ENCODE measurements at regions not wholly inside any gene's neighbourhood (a gene's known extent, or its start where the extent isn't known, plus 50 kb on each side); places are given as distances from the start of the nearest gene placed in this dataset.

DNA sequence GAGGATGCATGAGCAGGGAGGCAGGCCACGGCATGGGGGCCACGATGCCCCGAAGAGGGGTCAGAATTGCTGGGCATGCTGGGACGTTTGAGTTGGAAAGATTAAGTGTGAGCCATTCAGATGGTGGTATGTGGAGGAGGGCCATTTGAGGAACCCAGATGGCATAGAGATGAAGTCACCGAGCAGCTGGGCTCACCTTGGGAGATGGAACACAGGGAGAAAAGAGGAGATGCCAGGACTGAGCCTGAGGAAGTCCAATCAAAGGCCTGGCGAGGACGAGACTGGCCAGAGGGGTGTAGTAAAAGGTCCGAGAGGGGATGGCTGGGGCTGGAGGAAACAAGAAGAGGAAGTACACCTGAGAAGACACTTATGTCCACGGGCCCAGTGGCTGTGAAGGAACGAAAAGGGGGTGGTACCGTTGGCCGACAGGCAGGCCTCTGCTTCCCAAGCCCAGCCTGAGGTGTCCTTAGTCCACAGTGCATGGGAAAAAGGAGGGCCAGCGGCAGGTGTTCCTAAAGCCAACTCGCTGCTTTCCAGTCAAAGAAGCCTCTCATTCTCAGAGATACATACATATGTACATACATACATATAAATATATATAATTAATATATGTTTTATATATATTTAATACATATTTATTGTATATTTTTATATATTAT is 54.6 kb upstream of the CLCN4 start:
- peak overlapping the region; percentile 18 to 80 (median 74) for H3K27ac ChIP-seq (replicated peaks in 1 of 4)

DNA sequence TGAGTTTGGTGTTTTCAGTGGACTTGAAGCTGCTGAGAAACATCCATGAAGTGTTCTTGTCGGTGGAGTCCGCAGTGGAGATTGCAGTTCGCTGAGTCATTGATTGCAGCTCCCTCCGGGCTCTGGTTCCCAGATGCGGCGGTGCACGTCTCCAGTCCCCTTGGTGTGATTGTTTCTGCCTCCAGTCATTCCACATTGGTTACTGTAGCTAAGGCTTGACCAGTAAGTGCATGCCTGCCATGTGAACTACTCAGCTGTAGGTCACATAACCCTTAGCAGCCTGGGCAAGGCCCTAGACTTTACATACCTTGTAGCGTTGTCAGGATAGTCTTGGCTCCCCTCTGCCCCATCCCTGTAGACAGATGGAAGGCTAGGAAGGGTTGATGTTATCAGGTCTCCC is 53.8 kb upstream of the CLCN4 start:
- H3K4me3 ChIP-seq: no peak overlapping the region

More for the DNA sequence above, 54.6 kb upstream of the CLCN4 start:
- Histone ChIP-seq H3K9me3 (no peaks in the 10 kb centered on the region), H3K36me3 (peaks cover 0 to 15% (median 6%) of the 10 kb centered on the region in 4 donors), H3K27me3 (no peaks in the 10 kb centered on the region), H3K4me1 (peaks cover 0 to 76% (median 60%) of the 10 kb centered on the region in 4 donors), H3K4me3 (no peak overlapping the region)
- intact Hi-C loops (cut with DNase I): no loop called here
- TF ChIP-seq POLR2AphosphoS5 (IDR thresholded peaks at IDR 0.05) (no peak), EP300 (IDR thresholded peaks at IDR 0.05) (no peak), POLR2A (IDR thresholded peaks at IDR 0.05; ENCODE audit: low read depth) (no peak)
- TF ChIP-seq, protein P1, sequence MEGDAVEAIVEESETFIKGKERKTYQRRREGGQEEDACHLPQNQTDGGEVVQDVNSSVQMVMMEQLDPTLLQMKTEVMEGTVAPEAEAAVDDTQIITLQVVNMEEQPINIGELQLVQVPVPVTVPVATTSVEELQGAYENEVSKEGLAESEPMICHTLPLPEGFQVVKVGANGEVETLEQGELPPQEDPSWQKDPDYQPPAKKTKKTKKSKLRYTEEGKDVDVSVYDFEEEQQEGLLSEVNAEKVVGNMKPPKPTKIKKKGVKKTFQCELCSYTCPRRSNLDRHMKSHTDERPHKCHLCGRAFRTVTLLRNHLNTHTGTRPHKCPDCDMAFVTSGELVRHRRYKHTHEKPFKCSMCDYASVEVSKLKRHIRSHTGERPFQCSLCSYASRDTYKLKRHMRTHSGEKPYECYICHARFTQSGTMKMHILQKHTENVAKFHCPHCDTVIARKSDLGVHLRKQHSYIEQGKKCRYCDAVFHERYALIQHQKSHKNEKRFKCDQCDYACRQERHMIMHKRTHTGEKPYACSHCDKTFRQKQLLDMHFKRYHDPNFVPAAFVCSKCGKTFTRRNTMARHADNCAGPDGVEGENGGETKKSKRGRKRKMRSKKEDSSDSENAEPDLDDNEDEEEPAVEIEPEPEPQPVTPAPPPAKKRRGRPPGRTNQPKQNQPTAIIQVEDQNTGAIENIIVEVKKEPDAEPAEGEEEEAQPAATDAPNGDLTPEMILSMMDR (IDR thresholded peaks at IDR 0.05): no peak
- no peak for DNase-seq (ENCODE audit: extremely low spot score)
- WGBS: 86% methylated on average over 14 of the region's 14 CpGs

DNA sequence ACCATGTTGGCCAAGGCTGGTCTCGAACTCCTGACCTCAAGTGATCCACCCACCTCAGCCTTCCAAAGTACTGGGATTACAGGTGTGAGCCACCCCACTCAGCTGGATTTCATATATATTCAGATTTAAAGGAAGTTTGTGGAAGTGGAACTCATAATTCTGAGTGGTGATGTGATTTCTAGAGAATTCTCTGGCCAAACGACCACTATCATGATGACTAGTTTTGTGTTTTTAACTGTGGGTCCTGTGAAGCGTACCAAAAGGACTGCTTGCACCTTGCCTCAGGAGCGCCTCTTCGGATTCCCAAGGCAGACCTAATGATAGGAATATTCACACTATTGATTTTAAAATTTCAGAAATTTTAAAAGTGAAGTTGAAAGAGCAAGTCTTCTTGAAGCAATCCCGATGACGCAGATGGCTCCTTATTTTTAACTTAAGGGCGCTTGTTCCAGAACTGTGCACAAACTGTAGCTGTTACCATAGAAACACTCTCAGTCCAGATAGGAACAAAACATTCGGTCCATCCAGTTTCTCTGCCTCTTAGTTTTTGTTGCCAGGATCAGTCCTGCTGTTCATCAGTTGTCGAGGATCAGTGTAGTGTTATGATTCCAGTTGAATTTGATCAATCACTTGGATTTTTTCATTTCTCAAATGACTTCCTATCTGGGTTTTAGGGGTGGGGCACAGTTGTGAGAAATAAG is 51.7 kb upstream of the CLCN4 start:
- TF ChIP-seq, protein P1 (IDR thresholded peaks at IDR 0.05): no peak
- peak; percentile 37 for TF ChIP-seq EP300 (IDR thresholded peaks at IDR 0.05)
- peak; percentile 43 to 73 for TF ChIP-seq POLR2AphosphoS5 (IDR thresholded peaks at IDR 0.05)
- no peaks in the 10 kb centered on the region for H3K9me3 ChIP-seq
- no peak overlapping the region for H3K4me3 ChIP-seq
- no peaks in the 10 kb centered on the region for H3K27me3 ChIP-seq
- peaks cover 11 to 79% (median 67%) of the 10 kb centered on the region in 4 donors for H3K4me1 ChIP-seq
- intact Hi-C loops (cut with DNase I): no loop called here
- peak overlapping the region; percentile 76 to 80 (median 80) for H3K27ac ChIP-seq (replicated peaks in 1 of 4)
- peaks cover 0 to 10% (median 7%) of the 10 kb centered on the region in 4 donors for H3K36me3 ChIP-seq
- no peak for DNase-seq (ENCODE audit: extremely low spot score)
- WGBS: 56% methylated on average over 10 of the region's 10 CpGs

More for the DNA sequence above, 53.8 kb upstream of the CLCN4 start:
- H3K9me3 ChIP-seq: no peaks in the 10 kb centered on the region
- peak overlapping the region; percentile 18 to 80 (median 80) for H3K27ac ChIP-seq (replicated peaks in 1 of 4)
- peaks cover 0 to 15% (median 6%) of the 10 kb centered on the region in 4 donors for H3K36me3 ChIP-seq
- H3K4me1 ChIP-seq: peaks cover 7 to 79% (median 66%) of the 10 kb centered on the region in 4 donors
- intact Hi-C loops (cut with DNase I): no loop called here
- no peak for DNase-seq (ENCODE audit: extremely low spot score)
- TF ChIP-seq EP300 (IDR thresholded peaks at IDR 0.05): no peak
- TF ChIP-seq, protein P1 (IDR thresholded peaks at IDR 0.05): no peak
- no peak for TF ChIP-seq POLR2A (IDR thresholded peaks at IDR 0.05; ENCODE audit: low read depth)
- TF ChIP-seq POLR2AphosphoS5 (IDR thresholded peaks at IDR 0.05): no peak
- H3K27me3 ChIP-seq: no peaks in the 10 kb centered on the region
- 81% methylated on average over 8 of the region's 8 CpGs for WGBS

DNA sequence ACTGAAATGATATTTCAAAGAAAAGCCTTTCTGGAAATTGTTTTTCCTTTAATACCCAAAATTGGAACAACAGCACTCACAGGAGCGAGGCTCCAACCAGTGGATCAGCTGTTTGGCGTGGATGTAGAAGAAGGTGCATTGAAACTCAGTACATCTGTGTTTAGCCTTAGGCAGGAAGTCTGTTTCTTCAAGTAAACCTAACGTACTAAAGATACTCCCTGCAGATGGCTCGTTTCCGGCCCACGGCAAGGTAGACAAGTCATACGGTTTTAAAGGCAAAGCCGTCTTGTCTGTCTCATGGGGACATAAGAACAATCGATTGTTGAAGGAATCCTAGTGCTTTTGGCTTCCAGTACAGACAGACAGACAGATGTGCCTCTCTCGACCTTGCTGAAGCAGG is 50.0 kb upstream of the CLCN4 start:
- H3K4me1 ChIP-seq: peaks cover 19 to 79% (median 68%) of the 10 kb centered on the region in 4 donors
- H3K27me3 ChIP-seq: no peaks in the 10 kb centered on the region
- no peak for TF ChIP-seq POLR2A (IDR thresholded peaks at IDR 0.05; ENCODE audit: low read depth)
- TF ChIP-seq POLR2AphosphoS5 (IDR thresholded peaks at IDR 0.05): peak in 1 of 2 donors; percentile 16
- H3K36me3 ChIP-seq: peaks cover 0 to 4% (median 2%) of the 10 kb centered on the region in 4 donors
- intact Hi-C loops (cut with DNase I): no loop called here
- H3K4me3 ChIP-seq: no peak overlapping the region
- H3K27ac ChIP-seq (replicated peaks in 1 of 4): peak overlapping the region; percentile 63 to 80 (median 80)
- no peak for DNase-seq (ENCODE audit: extremely low spot score)
- H3K9me3 ChIP-seq: no peaks in the 10 kb centered on the region
- WGBS: 65% methylated on average over 10 of the region's 10 CpGs

Small RNA genes lying in the stretch of these regions (small RNA-seq; reads per million reads assigned to genes)
- 0 reads per million in 3 donors for gene RF00019

All from esophagus muscularis mucosa (tissue), 4 donors.